ACC112 (cell line): ENCODE measurements at regions not wholly inside any gene's neighbourhood (a gene's known extent, or its start where the extent isn't known, plus 50 kb on each side); places are given as distances from the start of the nearest gene placed in this dataset.
"Not testable (repeated sequence)": the region's sequence is repeated elsewhere in the genome, so short reads cannot be mapped to it uniquely, and the experiment has no call there.

ENCODE experiments used
- H2AFZ ChIP-seq: fragments of 200-600 bp; sonication (generic); one replicate; pipeline ENCODE4 v1.6.0; 2017; ENCODE audit warnings: antibody characterized with exemption, low read length; ENCODE audit not compliant: unreplicated experiment
- H3K27ac ChIP-seq: fragments of 200-600 bp; sonication (generic); 2 replicates; pipeline ENCODE4 v1.5.1; 2014; ENCODE audit warnings: low read depth, mild to moderate bottlenecking, antibody characterized with exemption, low read length, moderate library complexity
- H3K27me3 ChIP-seq: fragments of 200-600 bp; sonication (generic); 2 replicates; pipeline ENCODE4 v1.6.1; 2014; ENCODE audit warnings: mild to moderate bottlenecking, antibody characterized with exemption, low read length, moderate library complexity, mixed read lengths; ENCODE audit not compliant: insufficient read depth
- H3K36me3 ChIP-seq: fragments of 200-600 bp; sonication (generic); 2 replicates; pipeline ENCODE4 v1.6.1; 2016; ENCODE audit warnings: mild to moderate bottlenecking, antibody characterized with exemption, low read length, moderate library complexity, mixed read lengths; ENCODE audit not compliant: insufficient read depth
- H3K4me1 ChIP-seq: fragments of 200-600 bp; sonication (generic); one replicate; pipeline ENCODE4 v1.6.1; 2016; ENCODE audit warnings: low read length, mixed read lengths; ENCODE audit not compliant: insufficient read depth, unreplicated experiment, control insufficient read depth
- H3K4me3 ChIP-seq: fragments of 200-600 bp; sonication (generic); 2 replicates; pipeline ENCODE4 v1.5.1; 2014; ENCODE audit warnings: mild to moderate bottlenecking, low read depth, low read length
- H3K79me2 ChIP-seq: fragments of 200-600 bp; sonication (generic); one replicate; pipeline ENCODE4 v1.6.0; 2016; ENCODE audit warnings: low read length; ENCODE audit not compliant: control insufficient read depth, unreplicated experiment, insufficient read depth

DNA sequence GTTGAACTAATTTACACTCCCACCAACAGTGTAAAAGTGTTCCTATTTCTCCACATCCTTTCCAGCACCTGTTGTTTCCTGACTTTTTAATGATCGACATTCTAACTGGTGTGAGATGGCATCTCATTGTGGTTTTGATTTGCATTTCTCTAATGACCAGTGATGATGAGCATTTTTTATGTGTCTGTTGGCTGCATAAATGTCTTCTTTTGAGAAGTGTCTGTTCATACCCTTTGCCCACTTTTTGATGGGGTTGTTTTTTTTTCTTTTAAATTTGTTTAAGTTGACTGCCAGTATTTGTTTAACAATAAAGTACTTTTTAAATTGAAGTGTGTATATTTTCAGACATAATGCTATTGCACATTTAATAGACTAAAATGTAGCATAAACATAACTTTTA is 95.0 kb upstream of the ZC3H11B start:
- not testable (repeated sequence) for H3K27ac ChIP-seq

DNA sequence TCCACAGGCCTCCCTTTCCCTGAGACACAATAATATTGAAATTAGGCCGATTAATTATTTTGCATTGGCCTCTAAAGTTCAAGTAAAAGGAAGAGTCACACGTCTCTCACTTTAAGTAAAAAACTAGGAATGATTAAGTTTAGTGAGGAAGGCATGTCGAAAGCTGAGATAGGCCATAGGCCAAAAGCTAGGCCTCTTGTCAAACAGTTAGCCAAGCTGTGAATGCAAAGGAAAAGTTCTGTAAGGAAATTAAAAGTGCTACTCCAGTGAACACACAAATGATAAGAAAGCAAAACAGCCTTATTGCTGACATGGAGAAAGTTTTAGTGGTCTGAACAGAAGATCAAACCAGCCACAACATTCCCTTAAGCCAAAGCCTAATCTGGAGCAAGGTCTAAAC is 91.4 kb upstream of the ZC3H11B start:
- not testable (repeated sequence) for H3K79me2 ChIP-seq, H3K4me1 ChIP-seq, H3K27me3 ChIP-seq, H3K4me3 ChIP-seq, H2AFZ ChIP-seq, H3K27ac ChIP-seq, H3K36me3 ChIP-seq

More for the DNA sequence above, 95.0 kb upstream of the ZC3H11B start:
- not testable (repeated sequence) for H3K27me3 ChIP-seq, H2AFZ ChIP-seq, H3K4me3 ChIP-seq, H3K4me1 ChIP-seq, H3K79me2 ChIP-seq, H3K36me3 ChIP-seq

DNA sequence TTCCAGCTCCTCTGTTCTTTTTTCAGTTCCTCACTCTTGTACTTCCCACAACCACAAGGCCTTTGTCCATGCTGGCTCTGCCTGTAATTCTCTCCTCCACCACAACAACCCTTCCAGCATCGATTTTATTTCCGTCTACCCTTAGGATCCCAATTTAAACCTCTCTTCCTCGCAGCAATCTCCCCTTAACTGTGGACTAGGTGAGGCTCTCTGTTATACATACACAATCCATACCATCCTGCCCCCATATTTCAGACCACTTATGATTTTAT is 90.4 kb upstream of the ZC3H11B start:
- Histone ChIP-seq H3K4me3 (no peak overlapping the region), H3K27me3 (no peaks in the 10 kb centered on the region), H3K36me3 (no peaks in the 10 kb centered on the region), H3K4me1 (no peaks in the 10 kb centered on the region), H3K27ac (no peak overlapping the region), H3K79me2 (no peaks in the 10 kb centered on the region), H2AFZ (no peak overlapping the region)

DNA sequence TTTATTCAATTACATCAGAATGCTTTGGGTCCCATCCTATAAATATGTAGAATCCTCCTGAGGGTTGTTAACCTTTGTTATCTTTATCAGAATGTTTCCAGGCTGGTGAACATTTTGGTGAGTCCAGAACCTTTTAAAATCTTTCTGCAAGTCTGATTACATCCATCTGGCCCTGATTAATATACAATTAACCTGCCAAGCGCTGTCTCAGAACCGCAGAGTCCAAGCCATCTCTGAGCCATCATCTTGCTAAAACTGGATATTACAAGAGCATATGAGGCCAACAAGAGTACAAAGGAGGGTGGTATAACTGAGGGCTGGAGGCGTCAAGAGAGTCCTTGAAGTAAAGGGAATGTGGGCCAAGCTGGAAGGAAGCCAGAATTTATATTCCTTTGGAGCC is 88.6 kb upstream of the ZC3H11B start:
- Histone ChIP-seq H3K27ac (no peak overlapping the region), H3K4me1 (no peaks in the 10 kb centered on the region), H2AFZ (no peak overlapping the region), H3K36me3 (no peaks in the 10 kb centered on the region), H3K79me2 (no peaks in the 10 kb centered on the region), H3K4me3 (no peak overlapping the region), H3K27me3 (no peaks in the 10 kb centered on the region)

DNA sequence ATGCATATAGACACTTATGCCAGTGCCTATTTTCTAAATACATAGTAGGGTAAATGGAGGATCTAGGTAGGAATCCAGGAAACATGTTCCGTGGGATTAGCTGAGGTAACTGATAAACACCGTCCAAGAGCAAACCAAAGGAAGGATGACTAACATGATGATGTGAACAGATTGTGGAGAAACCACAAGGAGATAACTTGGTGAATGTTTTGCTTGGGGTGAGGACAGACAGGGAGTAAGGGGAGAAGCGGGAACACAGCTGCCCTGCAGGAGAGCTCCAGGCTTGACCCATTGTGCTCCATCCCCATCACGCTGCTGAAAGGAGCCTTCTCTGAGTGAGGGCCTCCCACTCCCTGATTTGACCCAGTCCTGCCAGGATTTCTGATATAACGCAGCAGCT is 87.0 kb upstream of the ZC3H11B start:
- Histone ChIP-seq H3K4me3 (no peak overlapping the region), H3K4me1 (no peaks in the 10 kb centered on the region), H3K79me2 (no peaks in the 10 kb centered on the region), H2AFZ (no peak overlapping the region), H3K27me3 (no peaks in the 10 kb centered on the region), H3K27ac (no peak overlapping the region), H3K36me3 (no peaks in the 10 kb centered on the region)

DNA sequence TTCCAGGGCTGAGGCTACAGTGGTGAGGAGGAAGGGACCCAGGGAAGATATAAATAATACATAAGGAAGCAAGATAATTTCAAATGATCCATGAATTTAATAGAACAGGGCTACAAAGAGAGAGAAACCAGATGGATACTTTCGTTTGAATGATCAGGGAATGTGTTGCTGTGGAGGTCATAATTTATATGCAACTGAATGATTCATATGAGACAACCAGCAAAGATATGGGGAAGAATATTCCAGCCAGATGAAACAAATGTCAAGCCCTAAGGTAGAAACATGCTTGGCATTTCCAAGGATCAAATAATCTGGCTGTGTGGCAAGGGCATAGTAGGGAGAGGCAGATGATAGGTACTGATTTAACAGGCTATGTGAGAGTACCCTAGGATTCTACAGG is 84.8 kb upstream of the ZC3H11B start:
- Histone ChIP-seq H3K4me1 (no peaks in the 10 kb centered on the region), H3K36me3 (no peaks in the 10 kb centered on the region), H3K27me3 (no peaks in the 10 kb centered on the region), H2AFZ (no peak overlapping the region), H3K79me2 (no peaks in the 10 kb centered on the region), H3K4me3 (no peak overlapping the region), H3K27ac (no peak overlapping the region)

DNA sequence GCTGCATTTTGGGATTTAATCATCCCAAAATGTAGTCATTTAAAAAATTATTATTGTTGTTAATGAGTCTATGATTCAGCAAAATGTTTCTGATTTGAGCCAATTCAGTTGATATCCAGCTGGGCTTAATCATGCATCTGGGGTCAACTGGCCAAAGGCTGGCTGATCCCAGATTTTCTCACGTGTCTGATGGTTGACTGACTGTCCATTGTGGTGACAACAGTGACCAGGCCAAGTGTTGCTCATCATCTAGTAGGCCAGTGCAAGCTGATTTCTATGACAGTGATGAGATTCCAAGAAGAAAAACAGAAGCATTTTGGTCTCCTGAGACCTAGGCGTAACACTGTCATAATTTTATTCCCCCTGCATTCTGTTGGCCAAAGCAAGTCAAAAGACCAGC is 80.1 kb upstream of the ZC3H11B start:
- Histone ChIP-seq H3K36me3 (no peaks in the 10 kb centered on the region), H3K27me3 (no peaks in the 10 kb centered on the region), H3K27ac (no peak overlapping the region), H2AFZ (no peak overlapping the region), H3K4me3 (no peak overlapping the region), H3K4me1 (no peaks in the 10 kb centered on the region), H3K79me2 (no peaks in the 10 kb centered on the region)

DNA sequence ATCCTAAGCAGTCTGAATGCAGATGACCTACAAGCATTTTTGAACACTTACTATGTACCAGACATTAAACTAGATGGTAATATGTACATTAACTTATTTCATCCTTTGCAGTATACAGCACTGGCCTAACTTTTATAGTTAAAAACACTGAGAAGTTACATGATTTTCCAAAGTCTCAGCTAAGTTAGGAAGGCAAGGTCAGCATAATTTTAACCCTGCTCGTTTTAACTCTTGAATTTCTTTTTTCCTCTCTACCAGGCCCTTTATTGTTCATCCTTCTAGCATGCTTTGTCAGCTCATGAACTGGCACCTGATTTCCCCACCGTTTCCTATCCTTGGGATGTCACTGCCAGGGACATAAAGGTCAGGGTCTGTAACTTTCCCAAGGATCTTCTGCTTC is 76.9 kb upstream of the ZC3H11B start:
- Histone ChIP-seq H2AFZ (no peak overlapping the region), H3K79me2 (no peaks in the 10 kb centered on the region), H3K27me3 (no peaks in the 10 kb centered on the region), H3K36me3 (no peaks in the 10 kb centered on the region), H3K27ac (no peak overlapping the region), H3K4me3 (no peak overlapping the region), H3K4me1 (no peaks in the 10 kb centered on the region)

DNA sequence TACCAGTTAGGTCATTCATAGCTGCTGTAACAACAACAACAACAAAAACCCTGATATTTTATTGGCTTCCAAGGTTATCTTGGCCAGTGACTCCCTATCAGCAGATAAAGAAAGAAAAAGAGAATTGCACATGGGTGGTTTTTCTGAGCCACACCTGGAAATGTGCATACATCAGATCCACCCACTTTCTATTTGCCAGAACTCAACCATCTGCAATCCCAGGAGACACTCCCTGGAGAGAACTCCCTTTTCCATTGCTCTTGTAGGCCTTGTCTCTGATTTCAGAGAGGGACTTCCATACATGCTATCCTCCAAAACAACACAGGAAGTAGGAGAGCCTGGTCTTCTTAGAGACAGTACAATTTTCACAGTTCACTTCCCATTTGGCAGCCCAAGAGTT is 74.9 kb upstream of the ZC3H11B start:
- H3K27me3 ChIP-seq = no peaks in the 10 kb centered on the region

DNA sequence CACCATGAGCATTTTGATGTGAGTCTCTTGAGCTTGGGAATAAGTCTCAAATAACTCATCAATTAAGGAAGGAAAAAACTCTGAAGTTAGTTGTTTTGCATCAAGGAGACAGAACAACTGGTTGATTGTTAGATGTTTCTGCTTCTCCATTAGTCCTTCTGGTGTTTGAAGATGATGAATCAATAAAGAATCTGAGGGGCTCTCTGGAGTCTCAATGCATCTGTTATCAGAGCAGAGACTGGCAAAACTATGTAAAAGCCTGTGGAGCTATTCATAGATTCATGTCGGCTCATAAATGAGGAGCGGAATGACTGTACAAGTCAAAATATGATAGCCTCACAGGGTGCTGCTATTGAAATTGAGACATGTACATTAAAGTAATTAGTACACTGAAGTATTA is 73.3 kb upstream of the ZC3H11B start:
- no peaks in the 10 kb centered on the region for H3K36me3 ChIP-seq
- H3K27ac ChIP-seq = no peak overlapping the region
- no peaks in the 10 kb centered on the region for H3K79me2 ChIP-seq
- no peak overlapping the region for H2AFZ ChIP-seq
- no peaks in the 10 kb centered on the region for H3K27me3 ChIP-seq
- no peak overlapping the region for H3K4me3 ChIP-seq
- H3K4me1 ChIP-seq = no peaks in the 10 kb centered on the region

More for the DNA sequence above, 74.9 kb upstream of the ZC3H11B start:
- Histone ChIP-seq H3K79me2 (no peaks in the 10 kb centered on the region), H2AFZ (no peak overlapping the region), H3K4me1 (no peaks in the 10 kb centered on the region), H3K4me3 (no peak overlapping the region), H3K36me3 (no peaks in the 10 kb centered on the region), H3K27ac (no peak overlapping the region)

DNA sequence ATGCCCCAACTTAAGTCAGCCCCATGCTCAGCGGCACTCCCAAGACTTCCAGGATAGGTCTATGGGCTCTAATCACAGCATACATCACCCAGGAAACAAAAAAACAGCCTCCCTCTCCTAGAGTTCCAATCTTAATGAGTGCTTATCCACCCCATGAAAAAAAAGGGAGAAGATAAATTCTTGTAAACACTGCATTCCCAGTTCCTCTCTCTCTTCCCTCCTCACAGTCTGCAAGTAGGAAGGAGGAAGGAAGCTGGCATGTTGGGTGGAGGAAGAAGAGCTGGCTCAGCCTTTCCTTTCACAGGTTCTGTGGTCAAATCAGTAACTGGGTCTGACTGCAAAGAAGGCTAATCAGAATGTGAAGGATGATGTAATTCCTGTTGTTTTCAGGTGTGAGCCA is 69.9 kb upstream of the ZC3H11B start:
- H3K36me3 ChIP-seq = no peaks in the 10 kb centered on the region
- H3K4me3 ChIP-seq = no peak overlapping the region
- no peaks in the 10 kb centered on the region for H3K4me1 ChIP-seq
- no peaks in the 10 kb centered on the region for H3K79me2 ChIP-seq
- no peak overlapping the region for H3K27ac ChIP-seq
- H3K27me3 ChIP-seq = no peaks in the 10 kb centered on the region
- no peak overlapping the region for H2AFZ ChIP-seq

DNA sequence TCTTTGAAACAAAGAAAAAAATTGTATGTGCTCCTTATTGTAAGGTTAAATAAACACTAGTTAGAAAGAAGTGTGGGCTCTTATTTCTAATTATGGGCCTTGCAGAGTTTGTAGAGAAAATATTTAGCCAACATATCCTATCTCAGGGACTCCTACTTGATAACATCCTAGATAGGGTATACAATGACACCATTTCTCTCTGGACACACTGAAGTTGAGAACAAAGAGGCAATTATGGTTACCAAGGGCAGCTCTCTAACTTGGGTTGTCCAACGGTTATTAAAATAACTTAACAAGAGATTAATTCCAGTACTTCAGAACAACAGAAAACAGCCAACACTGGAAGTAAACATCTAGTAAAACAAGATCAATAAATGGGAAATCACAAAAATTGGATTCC is 69.0 kb upstream of the ZC3H11B start:
- H3K79me2 ChIP-seq = no peaks in the 10 kb centered on the region
- H3K4me3 ChIP-seq = no peak overlapping the region
- no peak overlapping the region for H2AFZ ChIP-seq
- no peaks in the 10 kb centered on the region for H3K27me3 ChIP-seq
- no peaks in the 10 kb centered on the region for H3K4me1 ChIP-seq
- H3K27ac ChIP-seq = no peak overlapping the region
- no peaks in the 10 kb centered on the region for H3K36me3 ChIP-seq
